ENCODE measurements at regions not wholly inside any gene's neighbourhood (a gene's known extent, or its start where the extent isn't known, plus 50 kb on each side); places are given as distances from the start of the nearest gene placed in this dataset.

DNA sequence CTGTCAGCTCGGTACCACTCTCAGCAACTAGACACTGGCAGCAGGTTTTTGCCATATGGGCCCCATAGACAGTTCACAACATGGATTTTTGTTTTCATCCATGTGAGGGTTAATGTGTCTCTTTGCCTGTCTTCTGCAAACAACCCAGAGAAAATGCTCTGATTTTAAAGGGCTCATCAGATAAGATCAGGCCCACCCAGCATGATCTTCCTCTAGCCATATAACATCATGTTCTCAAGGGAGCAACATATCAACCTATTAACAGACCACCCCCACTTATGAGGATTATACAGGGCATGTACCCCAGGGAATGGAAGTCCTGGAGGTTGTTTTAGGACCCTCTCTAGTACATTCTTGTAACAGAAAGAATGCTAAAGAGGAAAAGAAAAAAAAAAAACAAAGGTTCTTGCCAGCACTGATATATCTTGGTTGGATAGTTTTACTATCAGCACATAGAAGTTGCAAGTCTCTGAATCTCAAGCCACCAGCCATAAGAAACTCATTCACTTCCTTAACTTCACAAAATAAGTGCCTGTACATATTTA is 1015.1 kb downstream of the TLE4 start:
- Mint-ChIP-seq H3K27ac (no peak overlapping the region), H3K27me3 (no peaks in the 10 kb centered on the region), H3K9me3 (peaks cover 3% of the 10 kb centered on the region), H3K4me3 (no peak overlapping the region), H3K4me1 (ENCODE audit: low read depth) (no peaks in the 10 kb centered on the region), H3K36me3 (ENCODE audit: low read depth) (no peaks in the 10 kb centered on the region)
- DNase-seq = no peak

- Mint-ChIP-seq H3K4me3 (no peak overlapping the region), H3K36me3 (ENCODE audit: low read depth) (no peaks in the 10 kb centered on the region), H3K27ac (no peak overlapping the region)
Measured at GRCh38 chr9:80571953-80572352, 1000.2 kb downstream of the TLE4 start.

DNA sequence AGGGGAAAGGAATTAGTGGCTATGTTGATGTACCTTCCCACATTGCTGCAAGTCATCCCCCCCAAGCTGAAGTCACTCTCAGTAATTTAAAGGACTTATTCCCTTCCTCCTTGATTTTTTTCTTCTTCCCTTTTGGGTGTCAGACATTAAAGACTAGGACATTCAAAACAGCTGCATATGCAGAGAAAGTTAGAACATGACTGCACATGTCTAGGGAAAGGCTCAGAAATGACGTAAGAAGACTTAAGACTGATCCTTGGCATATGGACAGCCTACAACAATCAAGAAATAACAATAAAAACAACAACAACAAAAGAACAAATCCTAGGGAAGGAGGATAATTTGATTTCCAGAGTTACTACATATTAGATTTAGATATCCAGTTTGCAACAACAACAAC is 997.5 kb downstream of the TLE4 start:
- H3K9me3 Mint-ChIP-seq = peaks cover 27% of the 10 kb centered on the region
- H3K27me3 Mint-ChIP-seq = no peaks in the 10 kb centered on the region
- H3K36me3 Mint-ChIP-seq (ENCODE audit: low read depth) = no peaks in the 10 kb centered on the region
- H3K4me3 Mint-ChIP-seq = no peak overlapping the region
- no peak overlapping the region for H3K27ac Mint-ChIP-seq
- DNase-seq = no peak
- no peaks in the 10 kb centered on the region for H3K4me1 Mint-ChIP-seq (ENCODE audit: low read depth)

More at GRCh38 chr9:80571953-80572352, 1000.2 kb downstream of the TLE4 start:
- Mint-ChIP-seq H3K27me3 (no peaks in the 10 kb centered on the region), H3K9me3 (peaks cover 45% of the 10 kb centered on the region), H3K4me1 (ENCODE audit: low read depth) (no peaks in the 10 kb centered on the region)
- no peak for DNase-seq

DNA sequence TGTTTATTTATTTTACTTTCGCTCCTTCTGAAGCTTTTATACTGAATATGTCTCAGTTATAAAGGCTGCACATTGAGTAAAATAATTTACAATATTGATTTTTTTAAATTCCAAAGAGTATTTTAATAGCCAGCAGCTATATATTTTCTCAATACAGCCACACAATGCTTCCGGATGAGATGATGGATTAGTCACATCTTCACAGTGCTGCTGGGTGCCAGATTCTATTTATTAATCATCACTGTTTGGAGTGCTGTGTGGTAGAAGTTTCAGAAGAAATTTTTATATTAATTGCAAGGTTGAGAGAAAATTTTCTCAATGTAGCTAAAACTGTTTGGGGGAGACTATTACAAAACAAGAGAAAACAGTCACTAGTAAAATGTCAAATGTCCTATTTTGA is 989.8 kb downstream of the TLE4 start:
- H3K9me3 Mint-ChIP-seq = peaks cover 2% of the 10 kb centered on the region
- no peaks in the 10 kb centered on the region for H3K27me3 Mint-ChIP-seq
- H3K36me3 Mint-ChIP-seq (ENCODE audit: low read depth) = no peaks in the 10 kb centered on the region
- no peak overlapping the region for H3K27ac Mint-ChIP-seq
- no peak overlapping the region for H3K4me3 Mint-ChIP-seq
- DNase-seq = no peak
- no peaks in the 10 kb centered on the region for H3K4me1 Mint-ChIP-seq (ENCODE audit: low read depth)

DNA sequence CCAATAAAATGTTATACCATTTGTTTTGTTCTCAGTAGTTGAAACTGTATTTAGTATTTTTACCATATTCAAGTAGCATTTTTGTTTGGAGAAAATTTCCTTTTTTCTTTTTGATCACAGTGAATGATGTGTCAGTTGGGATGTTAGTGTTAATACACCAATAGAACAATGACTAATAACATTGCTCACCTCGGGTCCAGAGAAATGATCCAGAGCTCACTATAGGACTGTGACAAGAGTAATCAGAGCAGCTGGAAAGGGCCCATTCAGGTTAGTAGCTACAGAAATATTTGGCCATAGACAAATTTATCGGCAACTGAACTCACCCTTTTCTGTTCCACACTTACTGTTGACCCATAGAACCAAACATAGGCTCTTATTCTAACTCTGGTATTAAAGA is 989.2 kb downstream of the TLE4 start:
- H3K27ac Mint-ChIP-seq = no peak overlapping the region
- H3K36me3 Mint-ChIP-seq (ENCODE audit: low read depth) = no peaks in the 10 kb centered on the region
- no peaks in the 10 kb centered on the region for H3K27me3 Mint-ChIP-seq
- H3K4me1 Mint-ChIP-seq (ENCODE audit: low read depth) = no peaks in the 10 kb centered on the region
- no peak overlapping the region for H3K4me3 Mint-ChIP-seq
- DNase-seq = no peak
- peaks cover 2% of the 10 kb centered on the region for H3K9me3 Mint-ChIP-seq

GRCh38 chr9:80557256-80557655 is 985.5 kb downstream of the TLE4 start:
- no peak overlapping the region for H3K27ac Mint-ChIP-seq
- H3K36me3 Mint-ChIP-seq (ENCODE audit: low read depth) = no peaks in the 10 kb centered on the region
- H3K4me1 Mint-ChIP-seq (ENCODE audit: low read depth) = no peaks in the 10 kb centered on the region
- no peak for DNase-seq
- H3K27me3 Mint-ChIP-seq = no peaks in the 10 kb centered on the region
- H3K9me3 Mint-ChIP-seq = no peaks in the 10 kb centered on the region
- no peak overlapping the region for H3K4me3 Mint-ChIP-seq

GRCh38 chr9:80556631-80557030 is 984.9 kb downstream of the TLE4 start:
- no peak for DNase-seq
- H3K27me3 Mint-ChIP-seq = no peaks in the 10 kb centered on the region
- no peak overlapping the region for H3K4me3 Mint-ChIP-seq
- H3K9me3 Mint-ChIP-seq = no peaks in the 10 kb centered on the region
- H3K4me1 Mint-ChIP-seq (ENCODE audit: low read depth) = no peaks in the 10 kb centered on the region
- H3K27ac Mint-ChIP-seq = no peak overlapping the region
- H3K36me3 Mint-ChIP-seq (ENCODE audit: low read depth) = no peaks in the 10 kb centered on the region

DNA sequence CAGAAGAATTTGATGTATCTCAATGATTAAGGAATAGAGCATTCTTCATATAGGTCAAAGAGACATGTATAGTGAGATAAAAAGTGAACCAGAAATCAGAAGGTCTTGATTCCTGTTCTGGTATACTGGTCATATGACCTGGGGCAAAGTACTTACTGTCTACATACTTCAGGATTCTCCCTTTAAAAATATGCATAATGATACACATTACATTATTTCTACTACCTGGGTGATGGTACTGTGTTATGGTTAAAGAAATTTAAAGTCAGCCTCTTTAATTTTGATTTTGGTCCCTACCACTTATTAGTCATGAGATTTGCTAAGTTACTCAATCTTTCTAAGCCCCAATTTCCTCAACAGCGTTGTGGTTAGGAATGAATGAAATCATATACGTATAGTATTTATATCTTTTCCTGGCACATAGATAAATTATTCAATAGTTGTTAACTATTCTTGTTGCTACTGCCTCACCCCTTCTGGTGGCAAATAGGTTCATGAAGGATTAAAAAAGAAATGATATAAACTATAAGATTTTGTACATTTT is 984.1 kb downstream of the TLE4 start:
- Mint-ChIP-seq H3K36me3 (ENCODE audit: low read depth) (no peaks in the 10 kb centered on the region), H3K27ac (no peak overlapping the region), H3K4me3 (no peak overlapping the region), H3K9me3 (no peaks in the 10 kb centered on the region), H3K4me1 (ENCODE audit: low read depth) (no peaks in the 10 kb centered on the region), H3K27me3 (no peaks in the 10 kb centered on the region)
- no peak for DNase-seq

GRCh38 chr9:80554856-80555255 is 983.1 kb downstream of the TLE4 start:
- H3K9me3 Mint-ChIP-seq = no peaks in the 10 kb centered on the region
- H3K27ac Mint-ChIP-seq = no peak overlapping the region
- H3K4me3 Mint-ChIP-seq = no peak overlapping the region
- DNase-seq = no peak
- H3K4me1 Mint-ChIP-seq (ENCODE audit: low read depth) = no peaks in the 10 kb centered on the region
- no peaks in the 10 kb centered on the region for H3K36me3 Mint-ChIP-seq (ENCODE audit: low read depth)
- H3K27me3 Mint-ChIP-seq = no peaks in the 10 kb centered on the region

GRCh38 chr9:80554301-80554700 is 982.5 kb downstream of the TLE4 start:
- DNase-seq = no peak
- Mint-ChIP-seq H3K9me3 (no peaks in the 10 kb centered on the region), H3K27ac (no peak overlapping the region), H3K4me1 (ENCODE audit: low read depth) (no peaks in the 10 kb centered on the region), H3K4me3 (no peak overlapping the region), H3K27me3 (no peaks in the 10 kb centered on the region), H3K36me3 (ENCODE audit: low read depth) (no peaks in the 10 kb centered on the region)

DNA sequence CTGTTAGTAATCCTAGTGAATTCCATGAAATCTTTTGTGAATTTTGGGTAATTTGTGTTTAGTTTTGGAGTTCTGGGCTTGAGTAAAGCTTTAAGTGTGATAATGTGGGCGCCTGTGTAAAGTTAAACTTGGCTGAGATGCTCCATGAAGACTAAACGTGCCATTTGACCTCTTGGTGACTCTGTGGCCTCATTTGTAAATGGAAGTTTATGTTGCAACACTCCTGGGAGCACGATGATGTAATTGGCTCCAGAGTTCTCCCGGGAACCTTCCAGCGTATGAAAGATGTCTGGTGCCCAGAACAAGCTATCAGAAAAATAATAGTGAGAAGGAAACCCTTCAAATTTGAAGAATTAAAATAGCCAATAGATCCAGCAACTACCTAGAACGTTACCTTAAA is 981.2 kb downstream of the TLE4 start:
- no peak for DNase-seq
- Mint-ChIP-seq H3K27ac (no peak overlapping the region), H3K9me3 (no peaks in the 10 kb centered on the region), H3K4me3 (no peak overlapping the region), H3K27me3 (no peaks in the 10 kb centered on the region), H3K36me3 (ENCODE audit: low read depth) (no peaks in the 10 kb centered on the region), H3K4me1 (ENCODE audit: low read depth) (no peaks in the 10 kb centered on the region)

DNA sequence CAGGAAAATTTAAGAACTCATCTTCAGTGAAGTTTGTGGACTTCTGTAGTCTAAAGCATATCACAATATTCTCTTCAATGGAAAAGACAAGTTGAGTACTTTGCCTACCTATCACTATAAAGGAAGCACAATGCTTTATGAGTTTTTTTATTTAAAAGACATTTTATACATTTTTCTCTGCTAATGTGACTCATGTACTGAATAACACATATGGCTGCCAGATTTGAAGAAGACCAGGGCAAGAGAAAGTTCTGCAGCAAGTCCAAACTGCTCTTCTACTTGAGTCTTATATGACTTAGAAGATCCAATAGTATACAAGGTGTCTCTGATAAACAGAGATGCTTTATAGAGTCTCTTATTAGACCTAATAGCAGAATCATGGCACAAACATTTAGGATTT is 978.4 kb downstream of the TLE4 start:
- DNase-seq = no peak
- Mint-ChIP-seq H3K9me3 (no peaks in the 10 kb centered on the region), H3K36me3 (ENCODE audit: low read depth) (no peaks in the 10 kb centered on the region), H3K4me1 (ENCODE audit: low read depth) (no peaks in the 10 kb centered on the region), H3K4me3 (no peak overlapping the region), H3K27me3 (no peaks in the 10 kb centered on the region), H3K27ac (no peak overlapping the region)

DNA sequence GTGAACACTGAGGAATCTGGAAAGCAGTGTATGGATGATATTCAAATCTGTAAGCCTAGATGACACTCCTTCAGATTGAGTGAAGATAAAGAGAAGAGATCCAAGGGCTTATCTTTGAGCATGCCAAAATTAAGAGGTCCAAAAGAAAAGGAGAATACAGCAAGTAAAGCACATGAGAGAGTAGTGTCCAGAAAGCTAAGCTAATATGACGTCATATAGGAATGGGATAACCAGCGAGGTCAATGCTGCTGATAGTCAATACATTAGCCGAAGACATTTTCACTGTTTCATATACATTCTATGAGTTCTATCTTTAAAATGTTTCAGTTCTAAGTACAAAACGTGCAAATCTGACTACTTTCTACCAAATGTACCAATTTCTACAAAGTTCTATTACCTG is 975.8 kb downstream of the TLE4 start:
- Mint-ChIP-seq H3K9me3 (no peaks in the 10 kb centered on the region), H3K27ac (no peak overlapping the region), H3K4me1 (ENCODE audit: low read depth) (no peaks in the 10 kb centered on the region), H3K4me3 (no peak overlapping the region), H3K36me3 (ENCODE audit: low read depth) (no peaks in the 10 kb centered on the region), H3K27me3 (no peaks in the 10 kb centered on the region)
- DNase-seq = no peak

- DNase-seq = no peak
- H3K9me3 Mint-ChIP-seq = peaks cover 4% of the 10 kb centered on the region
- H3K27ac Mint-ChIP-seq = no peak overlapping the region
- no peak overlapping the region for H3K4me3 Mint-ChIP-seq
- no peaks in the 10 kb centered on the region for H3K36me3 Mint-ChIP-seq (ENCODE audit: low read depth)
- no peaks in the 10 kb centered on the region for H3K4me1 Mint-ChIP-seq (ENCODE audit: low read depth)
- no peaks in the 10 kb centered on the region for H3K27me3 Mint-ChIP-seq
Measured at GRCh38 chr9:80540387-80540786, 968.6 kb downstream of the TLE4 start.

- H3K4me1 Mint-ChIP-seq (ENCODE audit: low read depth) = no peaks in the 10 kb centered on the region
- H3K27ac Mint-ChIP-seq = no peak overlapping the region
- H3K4me3 Mint-ChIP-seq = no peak overlapping the region
- no peaks in the 10 kb centered on the region for H3K27me3 Mint-ChIP-seq
- no peaks in the 10 kb centered on the region for H3K36me3 Mint-ChIP-seq (ENCODE audit: low read depth)
- H3K9me3 Mint-ChIP-seq = peaks cover 9% of the 10 kb centered on the region
- no peak for DNase-seq
Measured at GRCh38 chr9:80538976-80539375, 967.2 kb downstream of the TLE4 start.

DNA sequence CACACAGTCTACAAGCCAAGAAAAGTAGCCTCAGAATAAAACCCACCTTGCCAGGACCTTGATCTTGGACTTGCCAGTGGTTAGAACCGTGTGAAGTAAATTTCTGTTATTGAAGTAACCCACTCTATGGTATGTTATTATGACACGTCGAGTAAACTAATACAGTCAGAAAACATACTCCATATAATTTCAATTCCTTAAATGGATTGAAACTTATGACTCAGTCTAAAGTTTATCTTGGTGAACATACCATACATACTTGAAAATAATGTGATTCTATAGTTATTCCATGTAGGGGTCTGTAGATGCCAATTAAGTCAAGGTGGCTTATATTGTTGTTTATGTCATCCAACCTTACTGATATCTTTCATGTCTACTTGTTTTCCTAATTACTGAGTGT is 950.7 kb downstream of the TLE4 start:
- H3K27me3 Mint-ChIP-seq = no peaks in the 10 kb centered on the region
- no peak for DNase-seq
- no peak overlapping the region for H3K27ac Mint-ChIP-seq
- peaks cover 22% of the 10 kb centered on the region for H3K9me3 Mint-ChIP-seq
- H3K4me1 Mint-ChIP-seq (ENCODE audit: low read depth) = no peaks in the 10 kb centered on the region
- no peaks in the 10 kb centered on the region for H3K36me3 Mint-ChIP-seq (ENCODE audit: low read depth)
- H3K4me3 Mint-ChIP-seq = no peak overlapping the region
